ENCODE measurements at regions not wholly inside any gene's neighbourhood (a gene's known extent, or its start where the extent isn't known, plus 50 kb on each side); places are given as distances from the start of the nearest gene placed in this dataset.

DNA sequence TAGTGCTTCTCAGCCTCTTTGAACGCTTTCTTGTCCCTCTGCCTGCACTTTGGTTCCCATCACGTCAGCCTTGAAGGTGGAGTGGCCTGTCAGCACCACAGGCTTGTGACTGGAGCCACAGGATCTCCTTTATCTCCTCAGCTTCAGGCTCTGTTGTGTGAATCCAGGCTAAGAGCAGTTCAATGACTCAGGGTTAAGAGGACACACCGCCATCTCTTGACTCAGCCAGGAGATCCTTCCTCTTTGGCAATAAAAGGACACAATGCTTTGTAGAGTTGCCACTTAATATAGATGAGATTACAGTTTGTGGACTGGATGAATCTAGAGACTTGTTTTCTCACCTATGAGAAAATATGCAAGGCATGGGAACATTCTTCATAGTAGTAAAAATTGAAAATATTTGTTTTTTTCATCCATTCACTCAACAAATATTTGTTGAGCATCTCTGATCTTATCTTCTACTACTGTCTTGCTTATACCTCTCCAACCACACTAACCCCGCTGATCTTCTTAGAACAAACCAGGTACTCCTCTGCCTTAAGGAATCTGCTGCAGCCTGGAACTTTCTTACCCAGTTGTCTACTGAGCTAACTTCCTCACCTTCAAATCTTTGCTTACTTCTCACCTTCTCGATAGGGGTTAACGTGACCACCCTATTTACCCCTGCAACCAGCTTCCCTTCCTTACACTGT is 62.3 kb downstream of the UCHL1 start:
- DNase-seq, result no peak

DNA sequence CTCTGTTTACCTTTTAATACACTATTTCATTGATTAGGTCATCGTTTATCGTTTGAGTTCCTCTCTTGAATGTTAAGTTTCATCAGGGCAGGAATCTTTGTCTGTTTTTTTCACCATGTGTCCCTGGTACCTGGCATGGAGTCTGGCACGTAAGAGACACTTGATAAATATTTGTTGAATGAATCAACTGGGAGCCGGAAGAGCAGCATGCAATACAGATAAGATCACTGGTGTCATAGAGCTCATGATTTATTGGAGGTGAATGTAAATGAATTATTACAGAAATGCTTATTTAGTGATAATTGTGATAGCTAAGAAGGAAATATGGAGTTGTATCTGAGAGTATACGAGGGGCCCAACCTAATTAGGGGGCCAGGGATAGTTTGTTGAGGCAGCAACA is 62.8 kb downstream of the UCHL1 start:
- no peak for DNase-seq

GRCh38 chr4:41320278-41320677 is 63.5 kb downstream of the UCHL1 start:
- no peak for DNase-seq

- DNase-seq, result no peak
Observed at GRCh38 chr4:41320786-41321185, 64.1 kb downstream of the UCHL1 start.

DNA sequence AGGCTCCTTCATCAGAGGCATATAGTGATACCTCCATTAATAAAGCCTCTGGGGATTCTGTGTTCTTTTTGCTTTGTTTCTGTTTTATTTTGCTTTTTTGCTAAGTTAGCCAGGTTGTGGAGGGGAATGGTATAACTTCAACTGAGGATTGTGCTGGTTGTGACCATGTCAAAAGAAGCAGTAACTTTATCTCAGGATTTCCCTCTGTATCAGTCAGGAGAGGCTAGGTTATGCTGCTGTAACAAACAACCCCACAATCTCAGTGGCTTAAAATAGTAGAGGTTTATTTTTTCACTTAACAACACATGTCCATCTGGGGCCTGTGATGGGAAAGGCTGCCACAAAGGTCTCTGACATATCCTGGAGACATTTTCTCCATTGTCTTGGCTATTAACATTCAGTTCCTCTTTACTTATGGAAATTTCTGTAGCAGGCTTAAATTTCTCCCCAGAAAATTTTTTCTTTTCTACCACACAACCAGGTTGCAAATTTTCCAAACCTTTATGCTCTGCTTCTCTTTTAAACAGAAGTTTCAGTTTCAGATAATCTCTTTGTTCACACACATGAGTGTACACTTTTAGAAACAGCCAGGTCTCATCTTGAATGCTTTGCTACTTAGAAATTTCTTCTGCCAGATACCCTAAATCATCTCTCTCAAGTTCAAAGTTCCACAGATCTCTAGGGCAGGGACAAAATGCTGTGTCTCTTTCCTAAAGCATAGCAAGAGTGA is 64.7 kb downstream of the UCHL1 start:
- DNase-seq, result no peak

GRCh38 chr4:41322617-41323016 is 65.9 kb downstream of the UCHL1 start:
- no peak for DNase-seq

DNA sequence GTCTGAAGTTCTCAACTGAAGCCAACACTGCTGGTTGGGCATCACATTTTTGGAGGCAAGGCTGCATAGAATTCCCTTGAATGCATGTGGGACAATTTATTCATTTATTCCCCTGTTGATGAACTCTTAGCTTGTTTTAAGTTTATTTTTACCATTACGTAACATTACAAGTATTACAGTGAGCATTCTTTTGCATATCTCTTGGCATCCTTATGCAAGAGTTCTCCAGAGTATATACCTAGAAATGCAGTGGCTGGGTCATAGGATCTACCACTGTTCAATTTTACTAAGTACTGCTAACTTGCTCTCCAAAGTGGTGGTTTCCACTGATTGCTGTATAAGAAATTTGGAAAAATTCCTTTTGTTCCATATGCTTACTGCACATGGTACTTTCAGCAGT is 66.5 kb downstream of the UCHL1 start:
- DNase-seq, result no peak

DNA sequence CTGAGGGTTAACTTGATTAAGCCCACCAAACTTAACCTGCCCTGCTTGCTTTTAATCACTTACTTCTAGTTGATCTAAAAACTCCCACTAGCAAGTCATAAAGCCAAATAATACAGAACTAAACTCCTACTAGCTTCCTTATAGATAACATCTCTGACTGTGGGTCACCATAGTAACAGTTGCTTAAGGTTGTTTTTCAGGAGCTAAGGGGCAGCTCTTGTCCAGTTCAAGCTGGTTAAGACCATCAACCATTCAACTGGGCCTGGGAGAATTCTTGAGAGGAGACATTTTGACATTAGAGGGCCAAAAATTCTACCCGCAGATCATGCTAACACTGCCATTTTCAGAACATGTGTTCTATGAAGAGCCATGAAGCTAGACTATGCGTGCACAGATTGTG is 67.0 kb downstream of the UCHL1 start:
- no peak for DNase-seq

DNA sequence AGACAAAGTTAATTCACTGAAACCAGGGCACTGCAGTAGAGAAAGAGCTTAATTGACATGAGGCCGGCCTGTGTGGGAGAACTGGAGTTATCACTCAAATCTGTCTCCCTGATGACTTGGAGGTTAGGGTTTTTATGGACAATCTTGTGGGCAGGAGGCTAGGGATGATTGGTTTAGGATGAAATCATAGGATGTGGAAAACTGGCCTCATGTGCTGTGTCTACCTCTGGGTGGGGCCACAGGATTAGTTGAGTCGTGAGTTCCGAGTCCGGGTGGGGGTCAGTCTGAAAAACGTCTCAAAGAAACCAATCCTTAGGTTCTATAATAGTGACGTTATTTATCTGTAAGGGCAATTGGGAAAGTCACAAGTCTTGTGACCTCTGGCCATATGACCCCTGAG is 68.1 kb downstream of the UCHL1 start:
- DNase-seq, result no peak

DNA sequence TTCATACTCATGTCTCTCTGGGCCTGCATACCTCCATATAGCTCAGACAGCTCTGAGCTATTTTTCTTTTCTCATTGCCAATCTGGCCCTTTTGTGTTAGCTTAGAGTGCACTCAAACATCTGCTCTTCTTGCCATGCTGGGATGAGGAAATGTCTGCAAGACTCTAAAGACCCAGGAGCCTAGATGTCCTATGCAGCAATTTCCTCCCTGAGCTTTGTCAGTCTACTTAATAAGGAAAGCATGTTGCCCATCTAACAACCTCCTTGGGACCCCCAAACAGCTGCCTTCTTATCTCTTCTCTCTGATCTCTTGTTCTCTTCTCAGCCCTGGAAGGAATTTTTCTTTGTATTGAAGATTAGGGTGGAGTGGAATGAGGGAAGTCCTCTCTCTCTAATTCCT is 69.2 kb downstream of the UCHL1 start:
- DNase-seq, result no peak

- DNase-seq, result no peak
Observed at GRCh38 chr4:41326776-41327175, 70.0 kb downstream of the UCHL1 start.

- DNase-seq, result no peak
Observed at GRCh38 chr4:41327770-41328169, 71.0 kb downstream of the UCHL1 start.

DNA sequence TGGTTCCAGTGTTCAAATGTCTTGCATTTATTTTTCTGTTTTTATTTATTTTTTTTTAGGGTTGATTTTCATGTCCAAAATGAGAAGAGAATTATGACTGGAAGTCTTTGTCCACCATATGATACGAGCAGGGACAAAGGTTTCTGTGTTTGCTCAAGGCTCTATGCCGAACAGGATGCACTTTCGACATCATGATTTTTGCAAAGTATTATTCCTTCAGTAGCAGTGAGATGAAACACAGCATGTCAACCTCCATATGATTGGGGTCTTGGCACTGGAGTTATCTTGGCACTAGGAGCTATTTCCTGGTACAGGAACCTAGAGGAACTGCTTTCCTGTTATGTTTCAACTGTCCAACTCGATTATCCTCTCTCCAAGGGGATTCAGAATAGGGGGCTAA is 72.6 kb downstream of the UCHL1 start:
- DNase-seq, result no peak

- no peak for DNase-seq
Observed at GRCh38 chr4:41331224-41331623, 74.5 kb downstream of the UCHL1 start.

GRCh38 chr4:41332510-41333054 is 75.9 kb downstream of the UCHL1 start:
- DNase-seq, result no peak

- no peak for DNase-seq
Observed at GRCh38 chr4:41334182-41334581, 77.5 kb downstream of the UCHL1 start.

GRCh38 chr4:41339812-41340809 is 83.4 kb downstream of the UCHL1 start:
- DNase-seq, result no peak

GRCh38 chr4:41346306-41347061 is 89.8 kb downstream of the UCHL1 start:
- no peak for DNase-seq

GRCh38 chr4:41349021-41349420 is 92.3 kb downstream of the UCHL1 start:
- DNase-seq, result no peak

- DNase-seq, result no peak
Observed at GRCh38 chr4:41358647-41359421, 102.1 kb downstream of the UCHL1 start.

DNA sequence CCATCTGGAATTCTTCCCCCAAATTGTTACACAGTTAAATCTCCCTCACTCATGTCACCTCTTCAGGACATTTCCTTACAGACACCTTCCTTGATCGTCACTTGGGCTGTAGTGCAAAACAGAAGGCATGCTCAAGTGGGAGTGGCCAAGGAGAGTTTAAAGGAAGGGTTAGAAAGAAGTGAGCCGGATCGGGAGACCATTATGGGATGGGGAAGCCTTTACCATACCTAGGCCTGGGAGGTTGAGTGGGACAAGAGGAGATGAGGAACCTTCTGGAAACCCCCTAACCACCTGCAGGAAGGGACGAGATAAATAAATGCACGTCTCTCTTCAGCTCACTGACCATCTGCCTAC is 102.7 kb downstream of the UCHL1 start:
- no peak for DNase-seq

DNA sequence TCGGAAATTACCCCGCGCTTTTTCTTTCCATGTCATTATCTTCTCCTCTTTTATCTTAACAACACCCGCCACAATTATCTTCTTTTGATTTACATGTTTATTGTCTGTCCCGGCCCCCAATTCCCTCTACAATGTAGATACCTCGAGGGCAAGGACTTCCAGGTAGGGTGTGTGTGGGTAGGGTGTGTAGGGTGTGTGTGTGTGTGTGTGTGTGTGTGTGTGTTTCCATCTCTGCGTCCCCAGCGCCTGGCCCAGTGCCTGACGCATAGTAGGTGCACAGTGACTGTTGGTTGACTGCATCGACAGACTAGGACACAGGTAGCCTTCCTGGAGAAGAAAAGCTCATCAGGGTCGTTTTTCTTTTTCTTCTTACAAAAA is 103.1 kb downstream of the UCHL1 start:
- no peak for DNase-seq
